OCI-LY7 (cell line): ENCODE measurements at regions not wholly inside any gene's neighbourhood (a gene's known extent, or its start where the extent isn't known, plus 50 kb on each side); places are given as distances from the start of the nearest gene placed in this dataset.

Experiments
- BruUV-seq: library from RNA; stranded (reverse); fragments of 400-500 nt; replicated peaks from 2 replicates; lab custom pipeline; 2021; lab: Mats Ljungman, UMichigan
- CTCF ChIA-PET: fragments of 300-600 bp; sonication (Branson Sonifier 250); formaldehyde crosslinking; loops from one replicate; lab custom pipeline; 2022; ENCODE audit warnings: antibody characterized with exemption; ENCODE audit not compliant: unreplicated experiment; lab: Charles Lee
- POLR2A ChIA-PET: fragments of 300-600 bp; sonication (Branson Sonifier 250); formaldehyde crosslinking; loops from one replicate; lab custom pipeline; 2022; ENCODE audit warnings: antibody characterized with exemption; lab: Charles Lee
- DNase-seq: peaks from one replicate; pipeline ENCODE4 v3.0.0-alpha.2; 2015; ENCODE audit warnings: low spot score
- H2AFZ ChIP-seq: fragments of 200-600 bp; sonication (generic), shearing (Covaris generic); 2 replicates; pipeline ENCODE4 v1.6.1; 2014; ENCODE audit warnings: mild to moderate bottlenecking, antibody characterized with exemption, low read length, moderate library complexity
- H3K27ac ChIP-seq: fragments of 200-600 bp; sonication (generic); 2 replicates; pipeline ENCODE4 v1.5.1; 2014; ENCODE audit warnings: mixed run types, low read depth, mild to moderate bottlenecking, moderate library complexity, low read length, inconsistent platforms; ENCODE audit not compliant: poor library complexity, severe bottlenecking
- H3K36me3 ChIP-seq: fragments of 200-600 bp; sonication (generic); 2 replicates; pipeline ENCODE4 v1.6.1; 2014; ENCODE audit warnings: mild to moderate bottlenecking, antibody characterized with exemption, low read length, moderate library complexity, mixed read lengths; ENCODE audit not compliant: insufficient read depth
- H3K4me1 ChIP-seq: fragments of 200-600 bp; sonication (generic); 2 replicates; pipeline ENCODE4 v1.5.1; 2014; ENCODE audit warnings: mild to moderate bottlenecking, low read length; ENCODE audit not compliant: insufficient read depth, poor library complexity, severe bottlenecking
- H3K4me2 ChIP-seq: fragments of 200-600 bp; sonication (generic); 2 replicates; pipeline ENCODE4 v1.6.1; 2014; ENCODE audit warnings: mild to moderate bottlenecking, low read length
- H3K4me3 ChIP-seq: fragments of 200-600 bp; sonication (generic); 2 replicates; pipeline ENCODE4 v1.5.1; 2014; ENCODE audit warnings: mild to moderate bottlenecking, low read depth, low read length; ENCODE audit not compliant: poor library complexity, severe bottlenecking
- H3K79me2 ChIP-seq: fragments of 200-600 bp; sonication (generic); 2 replicates; pipeline ENCODE4 v1.6.1; 2016; ENCODE audit warnings: low read depth, mild to moderate bottlenecking, low read length, moderate library complexity, mixed read lengths; ENCODE audit not compliant: insufficient read depth
- H3K9me2 ChIP-seq: fragments of 200-600 bp; sonication (generic); 2 replicates; pipeline ENCODE4 v1.6.1; 2016; ENCODE audit warnings: mild to moderate bottlenecking, low read length, mixed read lengths; ENCODE audit not compliant: insufficient read depth
- H3K9me3 ChIP-seq: fragments of 200-600 bp; sonication (generic); 2 replicates; pipeline ENCODE4 v1.6.1; 2014; ENCODE audit warnings: mild to moderate bottlenecking, mixed run types, low read length, mixed read lengths
- H4K20me1 ChIP-seq: fragments of 200-600 bp; sonication (generic); 2 replicates; pipeline ENCODE4 v1.6.1; 2014; ENCODE audit warnings: mild to moderate bottlenecking, antibody characterized with exemption, low read length, moderate library complexity, mixed read lengths; ENCODE audit not compliant: insufficient read depth
- EZH2phosphoT487 ChIP-seq: fragments of 200-600 bp; sonication (generic); IDR thresholded peaks from 2 replicates; pipeline ENCODE4 v1.6.1; 2018; ENCODE audit warnings: low read depth, borderline replicate concordance, mild to moderate bottlenecking, mixed run types, antibody characterized with exemption, low read length, moderate library complexity, mixed read lengths
- intact Hi-C: fragments of 100-400 bp; cut with micrococcal nuclease; formaldehyde crosslinking; loops from one replicate; pipeline ENCODE4 v1.10.0; 2022; ENCODE audit not compliant: unreplicated experiment
- TF ChIP-seq, protein P1 (sequence below): fragments of 200-600 bp; sonication (generic); conservative IDR thresholded peaks from 2 replicates; pipeline ENCODE4 v1.5.1; 2014; ENCODE audit warnings: mild to moderate bottlenecking, antibody characterized with exemption, low read length, moderate library complexity, mixed read lengths

DNA sequence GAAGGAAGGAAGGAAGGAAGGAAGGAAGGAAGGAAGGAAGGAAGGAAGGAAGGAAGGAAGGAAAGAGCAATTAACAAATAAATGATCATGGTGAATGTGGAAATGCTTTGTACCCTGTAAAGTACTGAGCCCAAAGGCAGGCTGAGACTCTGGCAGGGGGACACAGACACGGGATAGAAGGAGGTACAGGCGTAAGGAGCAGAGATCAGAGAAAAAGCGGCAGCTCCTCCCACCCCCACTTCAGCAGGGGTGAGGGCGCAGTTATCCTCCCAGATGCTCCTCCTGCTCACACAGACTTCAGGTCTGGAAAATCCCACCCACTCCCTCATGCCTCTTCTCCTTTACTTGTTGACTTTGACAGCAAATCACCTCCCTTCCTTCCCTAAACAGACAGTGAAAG, 464.5 kb downstream of the MATN1 start:
- H3K4me2 ChIP-seq, result no peak overlapping the region
- no peak overlapping the region for H3K27ac ChIP-seq
- H3K4me3 ChIP-seq, result no peak overlapping the region
- no TSS peak for BruUV-seq
- H3K9me3 ChIP-seq, result no peaks in the 10 kb centered on the region
- intact Hi-C loops, result no loop called here
- H2AFZ ChIP-seq, result no peak overlapping the region
- DNase-seq, result no peak
- POLR2A ChIA-PET, result no interaction called here
- H3K36me3 ChIP-seq, result no peaks in the 10 kb centered on the region
- CTCF ChIA-PET, result no interaction called here
- TF ChIP-seq EZH2phosphoT487, result no peak
- TF ChIP-seq, protein P1, sequence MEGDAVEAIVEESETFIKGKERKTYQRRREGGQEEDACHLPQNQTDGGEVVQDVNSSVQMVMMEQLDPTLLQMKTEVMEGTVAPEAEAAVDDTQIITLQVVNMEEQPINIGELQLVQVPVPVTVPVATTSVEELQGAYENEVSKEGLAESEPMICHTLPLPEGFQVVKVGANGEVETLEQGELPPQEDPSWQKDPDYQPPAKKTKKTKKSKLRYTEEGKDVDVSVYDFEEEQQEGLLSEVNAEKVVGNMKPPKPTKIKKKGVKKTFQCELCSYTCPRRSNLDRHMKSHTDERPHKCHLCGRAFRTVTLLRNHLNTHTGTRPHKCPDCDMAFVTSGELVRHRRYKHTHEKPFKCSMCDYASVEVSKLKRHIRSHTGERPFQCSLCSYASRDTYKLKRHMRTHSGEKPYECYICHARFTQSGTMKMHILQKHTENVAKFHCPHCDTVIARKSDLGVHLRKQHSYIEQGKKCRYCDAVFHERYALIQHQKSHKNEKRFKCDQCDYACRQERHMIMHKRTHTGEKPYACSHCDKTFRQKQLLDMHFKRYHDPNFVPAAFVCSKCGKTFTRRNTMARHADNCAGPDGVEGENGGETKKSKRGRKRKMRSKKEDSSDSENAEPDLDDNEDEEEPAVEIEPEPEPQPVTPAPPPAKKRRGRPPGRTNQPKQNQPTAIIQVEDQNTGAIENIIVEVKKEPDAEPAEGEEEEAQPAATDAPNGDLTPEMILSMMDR, result no peak
- H3K4me1 ChIP-seq, result no peaks in the 10 kb centered on the region
- no peaks in the 10 kb centered on the region for H3K9me2 ChIP-seq
- no peaks in the 10 kb centered on the region for H3K79me2 ChIP-seq
- H4K20me1 ChIP-seq, result no peaks in the 10 kb centered on the region

DNA sequence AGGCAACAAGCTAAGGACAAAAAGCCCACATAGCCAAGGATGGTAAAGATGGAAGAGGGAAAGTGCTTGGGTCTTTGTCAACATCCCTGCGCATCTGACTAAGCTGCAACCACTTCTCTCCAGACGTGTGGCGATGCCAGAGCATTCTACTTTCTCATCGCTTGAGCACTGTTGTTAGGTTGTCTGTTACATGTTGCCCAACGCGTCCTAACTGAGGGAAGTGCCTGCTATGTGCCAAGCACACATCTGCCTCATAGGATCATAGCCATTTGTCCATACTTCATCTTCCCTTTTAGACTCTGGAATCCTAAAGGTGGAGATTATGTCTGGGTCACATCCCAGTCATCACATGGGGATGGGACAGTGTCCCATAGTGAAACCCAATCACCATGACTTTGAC, 464.9 kb downstream of the MATN1 start:
- Histone ChIP-seq H4K20me1 (no peaks in the 10 kb centered on the region), H3K9me3 (no peaks in the 10 kb centered on the region), H3K4me2 (no peak overlapping the region), H3K27ac (no peak overlapping the region), H3K4me3 (no peak overlapping the region), H3K36me3 (no peaks in the 10 kb centered on the region), H2AFZ (no peak overlapping the region), H3K9me2 (no peaks in the 10 kb centered on the region), H3K79me2 (no peaks in the 10 kb centered on the region), H3K4me1 (no peaks in the 10 kb centered on the region)
- DNase-seq, result no peak
- TF ChIP-seq, protein P1, result no peak
- no peak for TF ChIP-seq EZH2phosphoT487
- CTCF ChIA-PET, result no interaction called here
- intact Hi-C loops, result no loop called here
- no TSS peak for BruUV-seq
- POLR2A ChIA-PET, result no interaction called here

DNA sequence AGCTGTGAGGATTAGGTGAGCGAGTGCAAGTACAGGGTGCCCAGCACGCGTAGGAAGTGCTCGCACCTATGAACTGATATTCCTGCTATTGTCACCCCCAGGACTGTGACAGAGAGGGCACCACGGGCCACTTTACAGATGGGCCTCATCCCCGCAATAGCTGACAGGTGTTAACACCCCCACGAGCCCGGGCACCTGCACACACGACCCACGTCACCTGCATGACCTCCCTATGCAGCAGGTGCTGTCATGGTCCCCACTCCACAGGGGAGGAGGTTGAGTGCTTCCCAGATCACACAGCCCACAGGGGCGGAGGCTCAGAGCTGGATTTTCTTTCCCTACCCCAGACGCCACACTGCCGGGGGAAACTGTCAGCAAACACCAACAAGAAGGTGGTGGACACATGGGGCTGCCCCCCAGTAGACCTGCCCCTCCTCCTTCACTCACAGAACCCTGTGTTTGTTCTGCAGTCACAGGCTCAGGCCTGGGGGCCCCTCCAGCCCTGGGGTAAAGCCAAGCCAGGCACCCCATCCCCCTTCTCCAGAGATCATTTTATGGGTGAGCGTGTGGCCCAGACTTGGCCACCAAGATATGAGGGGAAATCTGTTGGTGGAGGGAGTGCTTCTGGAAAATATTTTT, 465.5 kb downstream of the MATN1 start:
- Histone ChIP-seq H3K9me2 (no peaks in the 10 kb centered on the region), H3K79me2 (no peaks in the 10 kb centered on the region), H3K36me3 (no peaks in the 10 kb centered on the region), H3K9me3 (no peaks in the 10 kb centered on the region), H3K4me3 (no peak overlapping the region), H2AFZ (no peak overlapping the region), H3K4me2 (no peak overlapping the region), H4K20me1 (no peaks in the 10 kb centered on the region), H3K27ac (no peak overlapping the region), H3K4me1 (no peaks in the 10 kb centered on the region)
- intact Hi-C loops, result no loop called here
- TF ChIP-seq EZH2phosphoT487, result no peak
- TF ChIP-seq, protein P1, result no peak
- POLR2A ChIA-PET, result no interaction called here
- BruUV-seq, result no TSS peak
- no peak for DNase-seq
- CTCF ChIA-PET, result no interaction called here
